IMR-90 (cell line): ENCODE measurements at regions not wholly inside any gene's neighbourhood (a gene's known extent, or its start where the extent isn't known, plus 50 kb on each side); places are given as distances from the start of the nearest gene placed in this dataset.

ENCODE experiments used
- ATAC-seq: fragments of 200-7000 bp; cut with Tn5 transposase; 2 replicates; pipeline ENCODE4 v1.9.1; 2020; ENCODE audit warnings: low read depth, mild to moderate bottlenecking, moderate library complexity
- BruUV-seq: library from RNA; stranded (reverse); fragments of 400-500 nt; replicated peaks from 2 replicates; lab custom pipeline; 2021; lab: Mats Ljungman, UMichigan
- CTCF ChIA-PET: fragments of 300-600 bp; formaldehyde crosslinking; extraction: SDS; loops from one replicate; lab custom pipeline; 2021; ENCODE audit warnings: antibody characterized with exemption; lab: Yijun Ruan, JAX
- POLR2A ChIA-PET: fragments of 300-600 bp; sonication (Branson Sonifier 250); formaldehyde crosslinking; loops from one replicate; lab custom pipeline; 2022; ENCODE audit warnings: antibody characterized with exemption; ENCODE audit not compliant: unreplicated experiment; lab: Charles Lee
- DNase-seq: peaks from one replicate; pipeline ENCODE4 v3.0.0; 2013
- H2AFZ ChIP-seq: replicated peaks from 2 replicates; pipeline ENCODE3; 2013; ENCODE audit warnings: low read length, mild to moderate bottlenecking; ENCODE audit not compliant: poor library complexity
- H2AK5ac ChIP-seq: 2 replicates; pipeline ENCODE4 v1.6.1; 2013; ENCODE audit warnings: low read depth, low read length, inconsistent platforms
- H2AK9ac ChIP-seq: replicated peaks from 2 replicates; pipeline ENCODE3; 2013; ENCODE audit warnings: mild to moderate bottlenecking, low read depth, low read length, moderate library complexity; ENCODE audit not compliant: poor library complexity
- H2BK120ac ChIP-seq: 2 replicates; pipeline ENCODE4 v1.6.1; 2013; ENCODE audit warnings: low read depth, low read length, inconsistent platforms
- H2BK15ac ChIP-seq: 3 replicates; pipeline ENCODE4 v1.6.1; 2013; ENCODE audit warnings: low read depth, low read length, inconsistent platforms
- H2BK20ac ChIP-seq: 2 replicates; pipeline ENCODE4 v1.6.1; 2013; ENCODE audit warnings: low read depth, mild to moderate bottlenecking, inconsistent platforms, low read length, moderate library complexity
- H2BK5ac ChIP-seq: 2 replicates; pipeline ENCODE4 v1.6.1; 2013; ENCODE audit warnings: mild to moderate bottlenecking, low read depth, low read length, inconsistent platforms; ENCODE audit not compliant: poor library complexity, severe bottlenecking
- H3K14ac ChIP-seq: replicated peaks from 2 replicates; pipeline ENCODE4 v1.6.1; 2013; ENCODE audit warnings: low read depth, low read length, inconsistent platforms
- H3K18ac ChIP-seq: 2 replicates; pipeline ENCODE4 v1.6.1; 2013; ENCODE audit warnings: low read depth, low read length, control low read depth
- H3K23ac ChIP-seq: 2 replicates; pipeline ENCODE4 v1.6.1; 2013; ENCODE audit warnings: low read depth, low read length, inconsistent platforms
- H3K27ac ChIP-seq: 2 replicates; pipeline ENCODE4 v1.5.1; 2013; ENCODE audit warnings: mild to moderate bottlenecking, control low read depth, low read length; ENCODE audit not compliant: insufficient read depth
- H3K27me3 ChIP-seq: 2 replicates; pipeline ENCODE4 v1.6.1; 2013; ENCODE audit warnings: low read length; ENCODE audit not compliant: control insufficient read depth, insufficient read depth
- H3K36me3 ChIP-seq: 2 replicates; pipeline ENCODE4 v1.6.1; 2013; ENCODE audit warnings: low read length, mixed read lengths; ENCODE audit not compliant: control insufficient read depth, insufficient read depth
- H3K4ac ChIP-seq: 2 replicates; pipeline ENCODE4 v1.6.1; 2013; ENCODE audit warnings: low read depth, low read length, inconsistent platforms
- H3K4me1 ChIP-seq: 2 replicates; pipeline ENCODE4 v1.6.1; 2013; ENCODE audit warnings: low read length, mixed read lengths; ENCODE audit not compliant: control insufficient read depth, insufficient read depth
- H3K4me2 ChIP-seq: 2 replicates; pipeline ENCODE4 v1.6.1; 2013; ENCODE audit warnings: low read depth, mild to moderate bottlenecking, control low read depth, low read length, moderate library complexity
- H3K4me3 ChIP-seq: 2 replicates; pipeline ENCODE4 v1.5.1; 2013; ENCODE audit warnings: low read depth, mild to moderate bottlenecking, control low read depth, low read length, moderate library complexity; ENCODE audit not compliant: insufficient read depth
- H3K56ac ChIP-seq: 2 replicates; pipeline ENCODE4 v1.6.1; 2013; ENCODE audit warnings: low read length, inconsistent platforms; ENCODE audit not compliant: insufficient read depth; ENCODE audit errors: extremely low read depth
- H3K79me1 ChIP-seq, 2 experiments: 2 replicates each; pipeline ENCODE4 v1.6.1; 2013; ENCODE audit warnings: low read length in 2 of 2, inconsistent platforms in 1 of 2, low read depth in 1 of 2
- H3K9ac ChIP-seq: 2 replicates; pipeline ENCODE4 v1.6.1; 2013; ENCODE audit warnings: low read depth, low read length, control low read depth
- H3K9me1 ChIP-seq: 2 replicates; pipeline ENCODE4 v1.6.1; 2013; ENCODE audit warnings: low read length, inconsistent platforms; ENCODE audit not compliant: insufficient read depth
- H3K9me3 ChIP-seq: 2 replicates; pipeline ENCODE4 v1.6.1; 2013; ENCODE audit warnings: low read length; ENCODE audit not compliant: control insufficient read depth, insufficient read depth
- H4K20me1 ChIP-seq: 2 replicates; pipeline ENCODE4 v1.6.1; 2013; ENCODE audit warnings: low read length, inconsistent platforms; ENCODE audit not compliant: insufficient read depth
- H4K5ac ChIP-seq: 2 replicates; pipeline ENCODE4 v1.6.1; 2013; ENCODE audit warnings: mild to moderate bottlenecking, low read depth, low read length, control low read depth
- H4K8ac ChIP-seq, 2 experiments: 2 replicates each; pipeline ENCODE4 v1.6.1; 2013; ENCODE audit warnings: low read depth in 2 of 2, low read length in 2 of 2, control low read depth in 1 of 2, inconsistent platforms in 1 of 2
- H4K91ac ChIP-seq: 2 replicates; pipeline ENCODE4 v1.6.1; 2013; ENCODE audit warnings: low read depth, low read length, inconsistent platforms; ENCODE audit not compliant: insufficient read depth
- BHLHE40 ChIP-seq: fragments of 150-350 bp; IDR thresholded peaks from 2 replicates; pipeline ENCODE4 v1.6.1; 2016; ENCODE audit warnings: mild to moderate bottlenecking, low read depth, low read length
- CEBPB ChIP-seq: IDR thresholded peaks from 2 replicates; pipeline ENCODE4 v1.6.1; 2012; ENCODE audit warnings: low read depth, low read length, improper control_type of control experiment
- CHD1 ChIP-seq: IDR thresholded peaks from 2 replicates; pipeline ENCODE4 v1.6.1; 2012; ENCODE audit warnings: low read depth, low read length, improper control_type of control experiment
- CTCF ChIP-seq: conservative IDR thresholded peaks from 2 replicates; pipeline ENCODE4 v1.5.1; 2012; ENCODE audit warnings: mild to moderate bottlenecking, low read depth, low read length, improper control_type of control experiment
- ELK1 ChIP-seq: fragments of 150-350 bp; IDR thresholded peaks from 2 replicates; pipeline ENCODE4 v1.6.1; 2016; ENCODE audit warnings: low read depth, mild to moderate bottlenecking, low read length, moderate library complexity, borderline replicate concordance
- FOS ChIP-seq: fragments of 150-350 bp; IDR thresholded peaks from 2 replicates; pipeline ENCODE4 v1.6.1; 2016; ENCODE audit warnings: low read depth, low read length
- MAFK ChIP-seq: IDR thresholded peaks from 2 replicates; pipeline ENCODE4 v1.6.1; 2012; ENCODE audit warnings: low read depth, low read length, improper control_type of control experiment
- MAZ ChIP-seq: IDR thresholded peaks from 2 replicates; pipeline ENCODE4 v1.6.1; 2012; ENCODE audit warnings: low read depth, mild to moderate bottlenecking, low read length, improper control_type of control experiment, moderate library complexity, borderline replicate concordance
- MXI1 ChIP-seq: IDR thresholded peaks from 2 replicates; pipeline ENCODE4 v1.6.1; 2012; ENCODE audit warnings: low read depth, mild to moderate bottlenecking, low read length, moderate library complexity, borderline replicate concordance
- NFE2L2 ChIP-seq: fragments of 150-350 bp; IDR thresholded peaks from 2 replicates; pipeline ENCODE4 v1.6.1; 2016; ENCODE audit warnings: low read depth, mild to moderate bottlenecking, low read length
- POLR2A ChIP-seq: IDR thresholded peaks from 2 replicates; pipeline ENCODE4 v1.6.1; 2012; ENCODE audit warnings: mild to moderate bottlenecking, low read depth, low read length
- RAD21 ChIP-seq: IDR thresholded peaks from 2 replicates; pipeline ENCODE4 v1.6.1; 2012; ENCODE audit warnings: low read length, improper control_type of control experiment
- RCOR1 ChIP-seq: IDR thresholded peaks from 2 replicates; pipeline ENCODE4 v1.6.1; 2012; ENCODE audit warnings: mild to moderate bottlenecking, low read length, improper control_type of control experiment; ENCODE audit not compliant: insufficient replicate concordance
- RFX5 ChIP-seq: IDR thresholded peaks from 2 replicates; pipeline ENCODE4 v1.8.0; 2012; ENCODE audit warnings: low read depth, mild to moderate bottlenecking, low read length, moderate library complexity
- SMC3 ChIP-seq: fragments of 150-350 bp; IDR thresholded peaks from 2 replicates; pipeline ENCODE4 v1.6.1; 2016; ENCODE audit warnings: low read depth, mild to moderate bottlenecking, antibody characterized with exemption, low read length, moderate library complexity
- USF2 ChIP-seq: fragments of 150-350 bp; IDR thresholded peaks from 2 replicates; pipeline ENCODE4 v1.6.1; 2017; ENCODE audit warnings: mild to moderate bottlenecking, antibody characterized with exemption, low read length, low read depth
- WGBS, 2 experiments: methylation state at CpG; one replicate each; pipeline versions ENCODE4 v1.1.5 to v1.1.7; 2013; ENCODE audit warnings: missing lambda C conversion rate in 2 of 2; ENCODE audit not compliant: insufficient read length in 1 of 2; ENCODE audit errors: extremely low coverage in 2 of 2; 5-methylcytosine and 5-hydroxymethylcytosine counted together
- dilution Hi-C: fragments of 300-500 bp; cut with HindIII; formaldehyde crosslinking; loops from one replicate; pipeline ENCODE4 v1.14.3; 2018; ENCODE audit warnings: low sequenced_read_pairs; ENCODE audit not compliant: unreplicated experiment
- in situ Hi-C: fragments of 300-500 bp; cut with MboI; formaldehyde crosslinking; loops from 3 replicates; pipeline ENCODE4 v1.14.3; 2019; ENCODE audit warnings: low sequenced_read_pairs, inconsistent platforms, mixed read lengths
- intact Hi-C: fragments of 100-400 bp; cut with micrococcal nuclease; formaldehyde crosslinking; loops from 2 replicates; pipeline ENCODE4 v1.10.0; 2022

GRCh38 chr1:103309786-103310185 lies 201.5 kb upstream of the COL11A1 start:
- Histone ChIP-seq H3K79me1 (no peaks in the 10 kb centered on the region), H3K9me3 (no peaks in the 10 kb centered on the region), H4K91ac (no peak overlapping the region), H3K9me1 (no peaks in the 10 kb centered on the region), H3K4me1 (no peaks in the 10 kb centered on the region), H3K4me3 (no peak overlapping the region), H2BK15ac (no peak overlapping the region), H3K27me3 (no peaks in the 10 kb centered on the region), H2AFZ (no peak overlapping the region), H3K4me2 (no peak overlapping the region), H2AK9ac (no peak overlapping the region), H3K23ac (no peak overlapping the region), H2BK120ac (no peak overlapping the region), H3K18ac (no peak overlapping the region), H2BK20ac (no peak overlapping the region), H3K14ac (no peak overlapping the region), H3K4ac (no peak overlapping the region), H2AK5ac (no peak overlapping the region), H4K8ac (no peak overlapping the region), H4K20me1 (no peaks in the 10 kb centered on the region), H3K36me3 (no peaks in the 10 kb centered on the region), H3K9ac (no peak overlapping the region), H4K5ac (no peak overlapping the region), H2BK5ac (no peak overlapping the region), H3K27ac (no peak overlapping the region), H3K56ac (no peak overlapping the region)
- no CpG with 5 or more reads among the region's 1 CpG for WGBS, 2 experiments
- ChIA-PET POLR2A (no interaction called here), CTCF (no interaction called here)
- no peak for TF ChIP-seq SMC3
- no peak for TF ChIP-seq USF2
- no peak for TF ChIP-seq MXI1
- no peak for TF ChIP-seq RAD21
- no peak for TF ChIP-seq MAZ
- no peak for TF ChIP-seq RCOR1
- no peak for TF ChIP-seq FOS
- TF ChIP-seq CHD1, result no peak
- TF ChIP-seq NFE2L2, result no peak
- TF ChIP-seq ELK1, result no peak
- TF ChIP-seq MAFK, result no peak
- TF ChIP-seq CEBPB, result no peak
- TF ChIP-seq POLR2A, result no peak
- TF ChIP-seq RFX5, result no peak
- TF ChIP-seq CTCF, result no peak
- TF ChIP-seq BHLHE40, result no peak
- BruUV-seq, result no TSS peak
- dilution Hi-C loops, result no loop called here
- ATAC-seq (no peak), DNase-seq (no peak)
- intact Hi-C loops, result no loop called here
- in situ Hi-C loops, result no loop called here
